K562 (cell line): ENCODE measurements at regions not wholly inside any gene's neighbourhood (a gene's known extent, or its start where the extent isn't known, plus 50 kb on each side); places are given as distances from the start of the nearest gene placed in this dataset.

Experiments used
- ATAC-seq: fragments of 200-7000 bp; cut with Tn5 transposase; 3 replicates; pipeline ENCODE4 v1.9.1; 2020; ENCODE audit warnings: moderate library complexity
- BruUV-seq: library from RNA; stranded (reverse); fragments of 400-500 nt; replicated peaks from 2 replicates; lab custom pipeline; 2021; lab: Mats Ljungman, UMichigan
- CTCF ChIA-PET: fragments of 300-600 bp; formaldehyde crosslinking; extraction: SDS; loops from one replicate; lab custom pipeline; 2021; ENCODE audit warnings: low intra/inter-chr PET ratio; lab: Yijun Ruan, JAX
- POLR2A ChIA-PET: fragments of 300-600, 350-650 bp; sonication (Branson Sonifier 250); formaldehyde crosslinking; extraction: SDS; loops from one replicate; lab custom pipeline; 2021; ENCODE audit warnings: antibody characterized with exemption, inconsistent platforms; lab: Yijun Ruan, JAX
- DNase-seq, 4 experiments: peaks; one replicate each; pipeline versions ENCODE4 v3.0.0 to v3.0.0-alpha.2; 2011 to 2018; ENCODE audit warnings: low spot score in 3 of 4, mixed read lengths in 3 of 4; ENCODE audit errors: extremely low read depth in 1 of 4
- FAIRE-seq: peaks from 2 replicates; lab custom pipeline; 2011; peaks lifted over from hg19 to GRCh38; lab: Jason Lieb, UNC
- H2AFZ ChIP-seq: 2 replicates; pipeline ENCODE4 v1.6.0; 2011; ENCODE audit warnings: low read depth, low read length, control low read depth, inconsistent platforms
- H3K27ac ChIP-seq: fragments of 200-600 bp; 3 replicates; pipeline ENCODE4 v1.8.0; 2011; ENCODE audit warnings: low read depth, mild to moderate bottlenecking, control low read depth, inconsistent platforms, low read length, moderate library complexity, mixed read lengths; ENCODE audit errors: extremely low read depth
- H3K27me3 ChIP-seq, 2 experiments: fragments of 300-600 bp in 1 of 2; 2 replicates in 1 of 2; 3 replicates in 1 of 2; pipeline versions ENCODE4 v1.6.0 to v1.8.0; 2011; ENCODE audit warnings: inconsistent platforms in 2 of 2, low read length in 2 of 2, mild to moderate bottlenecking in 1 of 2, mixed read lengths in 1 of 2, moderate library complexity in 1 of 2; ENCODE audit not compliant: control insufficient read depth in 2 of 2, insufficient read depth in 2 of 2
- H3K36me3 ChIP-seq: fragments of 300-600 bp; 3 replicates; pipeline ENCODE4 v1.8.0; 2011; ENCODE audit warnings: mild to moderate bottlenecking, low read length, inconsistent platforms; ENCODE audit not compliant: control insufficient read depth, insufficient read depth
- H3K4me1 ChIP-seq, 2 experiments: fragments of 200-600 bp in 1 of 2; replicated peaks in 1 of 2; 2 replicates in 1 of 2; 3 replicates in 1 of 2; pipeline versions ENCODE4 v1.5.1 to v1.8.0; 2011; ENCODE audit warnings: inconsistent platforms in 2 of 2, low read length in 2 of 2, mild to moderate bottlenecking in 1 of 2, mixed read lengths in 1 of 2, moderate library complexity in 1 of 2; ENCODE audit not compliant: control insufficient read depth in 2 of 2, insufficient read depth in 2 of 2
- H3K4me2 ChIP-seq: 2 replicates; pipeline ENCODE4 v1.6.1; 2011; ENCODE audit warnings: low read length, control low read depth, inconsistent platforms, mixed read lengths; ENCODE audit not compliant: insufficient read depth
- H3K4me3 ChIP-seq: fragments of 200-600 bp; sonication (generic), shearing (Covaris generic); 2 replicates; pipeline ENCODE4 v1.5.1; 2016; ENCODE audit warnings: control low read depth, inconsistent platforms
- H3K79me2 ChIP-seq: fragments of 200-600 bp; 3 replicates; pipeline ENCODE4 v1.8.0; 2011; ENCODE audit warnings: low read length, inconsistent platforms; ENCODE audit not compliant: control insufficient read depth, insufficient read depth
- H3K9ac ChIP-seq, 2 experiments: 2 replicates each; pipeline versions ENCODE4 v1.6.0 to v1.6.1; 2011; ENCODE audit warnings: low read depth in 2 of 2, low read length in 2 of 2, control low read depth in 1 of 2, inconsistent platforms in 1 of 2, mild to moderate bottlenecking in 1 of 2, mixed read lengths in 1 of 2; ENCODE audit not compliant: insufficient read depth in 1 of 2
- H3K9me1 ChIP-seq: one replicate; pipeline ENCODE4 v1.6.0; 2011; ENCODE audit warnings: inconsistent platforms, mild to moderate bottlenecking, low read length, moderate library complexity; ENCODE audit not compliant: control insufficient read depth, insufficient read depth
- H3K9me3 ChIP-seq: replicated peaks from 2 replicates; pipeline ENCODE4 v1.5.1; 2011; ENCODE audit warnings: low read depth, low read length, inconsistent platforms; ENCODE audit not compliant: control insufficient read depth, insufficient read depth
- H4K20me1 ChIP-seq: replicated peaks from 2 replicates; pipeline ENCODE4 v1.6.1; 2011; ENCODE audit warnings: low read length, inconsistent platforms, mixed read lengths; ENCODE audit not compliant: control insufficient read depth, insufficient read depth
- DMBX1 ChIP-seq: fragments of 250-450 bp; sonication (Bioruptor Pico); IDR thresholded peaks from 2 replicates; pipeline ENCODE4 v1.8.0; 2022; ENCODE audit warnings: inconsistent platforms, mild to moderate bottlenecking, moderate library complexity, borderline replicate concordance
- POU5F1 ChIP-seq: fragments of 150-350 bp; IDR thresholded peaks from 2 replicates; pipeline ENCODE4 v1.6.1; 2014; ENCODE audit warnings: borderline replicate concordance, low read length, low read depth, mild to moderate bottlenecking; ENCODE audit not compliant: partially characterized antibody
- RHOXF2B ChIP-seq: fragments of 250-450 bp; sonication (Bioruptor Pico); conservative IDR thresholded peaks from 2 replicates; pipeline ENCODE4 v1.5.1; 2021
- ZBTB40 ChIP-seq, 2 experiments: fragments of 450-650 bp in 1 of 2; sonication (generic) in 1 of 2; formaldehyde crosslinking in 1 of 2; IDR thresholded peaks; 2 replicates each; pipeline versions ENCODE4 v1.7.1 to v1.9.0; 2016 to 2022; ENCODE audit warnings: inconsistent platforms in 1 of 2, mild to moderate bottlenecking in 1 of 2, missing genetic modification reagents in 1 of 2
- ZNF175 ChIP-seq: fragments of 200-800 bp; sonication (Bioruptor generic); IDR thresholded peaks from 2 replicates; pipeline ENCODE4 v1.6.1; 2016; ENCODE audit warnings: low read depth, mild to moderate bottlenecking, missing genetic modification characterization, missing compliant biosample characterization
- ZNF583 ChIP-seq: fragments of 250-450 bp; sonication (Bioruptor Pico); IDR thresholded peaks from 2 replicates; pipeline ENCODE4 v1.4.0; 2020
- ZNF695 ChIP-seq: fragments of 450-650 bp; formaldehyde crosslinking; IDR thresholded peaks from 2 replicates; pipeline ENCODE4 v1.4.0; 2020; ENCODE audit warnings: mild to moderate bottlenecking, moderate library complexity
- WGBS: fragments of 100-300 bp; shearing (Covaris generic); methylation state at CpG from one replicate; pipeline ENCODE4 v1.1.6; 2016; ENCODE audit warnings: low coverage, mixed read lengths; ENCODE audit not compliant: insufficient coverage; ENCODE audit errors: missing lambda C conversion rate; 5-methylcytosine and 5-hydroxymethylcytosine counted together
- in situ Hi-C: fragments of 300-500 bp; cut with MboI; formaldehyde crosslinking; loops from 4 replicates; pipeline ENCODE4 v1.15.0; 2018; ENCODE audit warnings: inconsistent platforms, mixed read lengths
- intact Hi-C: fragments of 100-400 bp; cut with micrococcal nuclease; formaldehyde crosslinking; loops from 2 replicates; pipeline ENCODE4 v1.14.2; 2022
- TF ChIP-seq, protein P1 (sequence below): sonication (generic); formaldehyde crosslinking; IDR thresholded peaks from 2 replicates; pipeline ENCODE4 v1.8.1; 2022; ENCODE audit warnings: missing genetic modification reagents
- TF ChIP-seq, protein P2 (sequence below): fragments of 250-450 bp; sonication (Bioruptor Pico); IDR thresholded peaks from 2 replicates; pipeline ENCODE4 v1.8.0; 2021; ENCODE audit warnings: mild to moderate bottlenecking, moderate library complexity

DNA sequence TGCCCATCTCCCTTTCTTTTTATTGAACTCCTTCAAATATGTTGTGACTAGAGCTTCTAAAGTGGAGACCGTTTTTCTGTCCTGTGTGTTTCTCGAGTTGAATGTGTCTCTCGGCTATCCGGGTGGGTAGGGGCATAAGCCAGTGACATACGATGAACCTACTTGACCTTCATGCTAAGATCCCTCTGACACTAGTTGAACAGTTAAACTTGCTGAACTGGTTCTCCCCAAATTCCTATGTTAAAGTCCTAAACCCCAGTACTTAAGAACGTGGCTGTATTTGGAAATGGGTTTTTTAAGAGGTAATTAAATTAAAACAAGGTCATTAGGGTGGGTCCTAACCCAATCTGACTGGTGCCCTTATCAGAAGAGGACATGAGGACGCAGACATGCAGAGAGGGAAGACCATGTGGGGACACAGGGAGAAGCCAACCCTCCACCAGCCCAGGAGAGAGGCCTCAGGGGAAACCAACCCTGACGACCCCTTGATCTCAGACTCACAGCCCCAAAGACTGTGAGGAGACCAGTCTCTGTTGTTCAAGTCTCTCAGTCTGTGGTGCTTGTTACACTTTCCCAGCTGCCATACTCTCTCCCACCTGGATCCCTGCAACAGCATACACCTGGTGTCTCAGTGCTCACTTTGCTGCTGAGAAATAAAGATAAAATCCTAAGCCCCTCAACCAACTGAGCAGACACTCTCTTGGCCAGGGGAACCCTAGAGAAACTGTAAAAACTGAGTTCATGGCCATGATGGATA, 208.4 kb downstream of the MYLK4 start:
- FAIRE-seq, result no peak
- intact Hi-C loops, result no loop called here
- H3K4me1 ChIP-seq, result peaks cover 4 to 15% of the 10 kb centered on the region in 2 experiments
- H3K9me1 ChIP-seq, result no peaks in the 10 kb centered on the region
- 4% methylated on average over 8 of the region's 8 CpGs for WGBS
- no peaks in the 10 kb centered on the region for H4K20me1 ChIP-seq
- no peak overlapping the region for H3K4me3 ChIP-seq
- no peak overlapping the region for H3K27ac ChIP-seq
- no peaks in the 10 kb centered on the region for H3K79me2 ChIP-seq
- H3K4me2 ChIP-seq, result peak overlapping the region; percentile 36; the same call in 1 of the 2 replicates
- ChIA-PET POLR2A (interaction anchor here (0.7 to 1.5 kb wide), 5 partner anchors 9 to 379 kb away, joined by 3 to 4 read pairs (median 4); no protein-coding TSS in a partner anchor), CTCF (no interaction called here)
- no peaks in the 10 kb centered on the region for H3K36me3 ChIP-seq
- peak in 1 of 4 experiments; percentile 5 for DNase-seq
- no peaks in the 10 kb centered on the region for H3K9me3 ChIP-seq
- in situ Hi-C loops, result no loop called here
- H3K9ac ChIP-seq, result no peak overlapping the region
- no TSS peak for BruUV-seq
- ATAC-seq, result peak; percentile 9; the same call in 1 of the 3 replicates
- peaks cover 6 to 28% of the 10 kb centered on the region in 2 experiments; a peak in 4 of 5 replicates for H3K27me3 ChIP-seq
- H2AFZ ChIP-seq, result no peak overlapping the region
- TF ChIP-seq RHOXF2B (CRISPR knock-in tag), result no peak
- 0 out of 2 replicates have a peak, but pooled peaks have one; percentile 23 for TF ChIP-seq ZNF583 (CRISPR knock-in tag)
- TF ChIP-seq ZNF695 (CRISPR knock-in tag), result no peak
- TF ChIP-seq, protein P1, sequence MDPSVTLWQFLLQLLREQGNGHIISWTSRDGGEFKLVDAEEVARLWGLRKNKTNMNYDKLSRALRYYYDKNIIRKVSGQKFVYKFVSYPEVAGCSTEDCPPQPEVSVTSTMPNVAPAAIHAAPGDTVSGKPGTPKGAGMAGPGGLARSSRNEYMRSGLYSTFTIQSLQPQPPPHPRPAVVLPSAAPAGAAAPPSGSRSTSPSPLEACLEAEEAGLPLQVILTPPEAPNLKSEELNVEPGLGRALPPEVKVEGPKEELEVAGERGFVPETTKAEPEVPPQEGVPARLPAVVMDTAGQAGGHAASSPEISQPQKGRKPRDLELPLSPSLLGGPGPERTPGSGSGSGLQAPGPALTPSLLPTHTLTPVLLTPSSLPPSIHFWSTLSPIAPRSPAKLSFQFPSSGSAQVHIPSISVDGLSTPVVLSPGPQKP (CRISPR knock-in tag), result no peak
- no peak for TF ChIP-seq POU5F1
- TF ChIP-seq, protein P2, sequence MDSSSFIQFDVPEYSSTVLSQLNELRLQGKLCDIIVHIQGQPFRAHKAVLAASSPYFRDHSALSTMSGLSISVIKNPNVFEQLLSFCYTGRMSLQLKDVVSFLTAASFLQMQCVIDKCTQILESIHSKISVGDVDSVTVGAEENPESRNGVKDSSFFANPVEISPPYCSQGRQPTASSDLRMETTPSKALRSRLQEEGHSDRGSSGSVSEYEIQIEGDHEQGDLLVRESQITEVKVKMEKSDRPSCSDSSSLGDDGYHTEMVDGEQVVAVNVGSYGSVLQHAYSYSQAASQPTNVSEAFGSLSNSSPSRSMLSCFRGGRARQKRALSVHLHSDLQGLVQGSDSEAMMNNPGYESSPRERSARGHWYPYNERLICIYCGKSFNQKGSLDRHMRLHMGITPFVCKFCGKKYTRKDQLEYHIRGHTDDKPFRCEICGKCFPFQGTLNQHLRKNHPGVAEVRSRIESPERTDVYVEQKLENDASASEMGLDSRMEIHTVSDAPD (CRISPR knock-in tag), result no peak
- TF ChIP-seq ZBTB40 (IDR thresholded peaks at IDR 0.05), result 0 out of 2 replicates have a peak, but pooled peaks have one; percentile 14
- no peak for TF ChIP-seq ZBTB40 (CRISPR knock-in tag; IDR thresholded peaks at IDR 0.05)
- no peak for TF ChIP-seq ZNF175 (CRISPR knock-in tag)
- no peak for TF ChIP-seq DMBX1 (CRISPR knock-in tag)
